ENCODE measurements at regions not wholly inside any gene's neighbourhood (a gene's known extent, or its start where the extent isn't known, plus 50 kb on each side); places are given as distances from the start of the nearest gene placed in this dataset.

DNA sequence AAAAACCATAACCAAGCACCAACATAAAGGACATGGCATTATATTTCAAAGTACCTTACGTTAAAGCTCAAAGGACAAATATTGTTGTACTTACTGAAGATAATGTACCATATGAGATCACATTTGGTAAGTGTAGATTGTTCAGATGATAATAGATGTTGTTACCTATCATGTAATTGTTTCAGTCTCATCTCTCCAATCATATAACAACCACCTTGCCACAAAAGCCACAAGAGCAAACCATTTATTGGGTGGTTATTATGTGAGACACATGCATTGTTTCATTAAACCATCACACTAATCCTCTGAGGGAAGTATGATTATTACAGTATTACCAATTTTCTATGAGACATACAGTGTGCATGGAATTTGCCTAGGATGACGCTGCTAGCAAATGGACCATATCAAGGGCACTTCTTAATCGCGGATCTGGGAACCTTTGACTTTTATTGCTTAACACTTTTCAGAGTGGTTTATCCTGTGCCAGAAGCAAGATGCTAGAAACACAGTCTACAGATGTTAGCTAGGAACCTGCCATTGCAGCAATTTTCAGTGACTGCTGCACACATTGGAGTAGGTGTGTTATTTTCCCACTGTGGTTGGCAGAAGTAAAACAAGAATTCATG is 149.8 kb upstream of the AKIRIN2 start:
- peak; percentile 60 for DNase-seq (ENCODE audit: low spot score)

GRCh38 chr6:87848616-87849015 is 146.6 kb upstream of the AKIRIN2 start:
- peak; percentile 72 for DNase-seq (ENCODE audit: low spot score)

- no peak for DNase-seq (ENCODE audit: low spot score)
These were observed 145.8 kb upstream of the AKIRIN2 start for GRCh38 chr6:87847830-87848210.

DNA sequence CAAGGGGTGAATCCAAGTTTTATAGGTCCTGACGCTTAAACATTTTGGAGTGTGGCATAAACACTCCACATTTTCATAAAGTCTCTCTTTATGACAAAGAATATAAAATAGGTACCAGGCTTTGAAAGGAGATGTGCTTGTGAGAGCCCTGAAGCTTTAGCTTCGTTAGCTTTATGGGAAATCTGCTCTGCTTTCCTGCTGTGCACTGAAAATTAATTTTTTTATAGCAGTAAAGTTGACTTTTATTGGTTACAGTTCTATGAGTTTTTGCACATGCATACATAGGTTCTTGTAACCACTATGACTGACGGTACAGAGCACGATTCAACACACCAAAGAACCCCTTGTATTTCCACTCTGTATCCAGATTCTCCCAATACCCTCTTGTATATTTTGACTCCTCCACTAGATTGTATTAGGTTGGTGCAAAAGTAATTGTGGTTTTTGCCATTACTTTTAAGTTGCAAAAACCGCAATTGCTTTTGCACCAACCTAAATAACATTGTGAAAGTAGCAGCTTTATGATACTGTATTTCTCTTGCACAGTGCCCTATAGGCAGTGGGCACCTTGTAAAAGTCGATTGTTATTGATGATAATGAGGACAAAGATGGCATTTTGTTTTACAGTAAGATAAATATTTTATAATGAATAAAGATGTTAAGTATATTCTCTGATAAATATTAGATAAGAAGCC is 145.2 kb upstream of the AKIRIN2 start:
- DNase-seq (ENCODE audit: low spot score) = no peak

DNA sequence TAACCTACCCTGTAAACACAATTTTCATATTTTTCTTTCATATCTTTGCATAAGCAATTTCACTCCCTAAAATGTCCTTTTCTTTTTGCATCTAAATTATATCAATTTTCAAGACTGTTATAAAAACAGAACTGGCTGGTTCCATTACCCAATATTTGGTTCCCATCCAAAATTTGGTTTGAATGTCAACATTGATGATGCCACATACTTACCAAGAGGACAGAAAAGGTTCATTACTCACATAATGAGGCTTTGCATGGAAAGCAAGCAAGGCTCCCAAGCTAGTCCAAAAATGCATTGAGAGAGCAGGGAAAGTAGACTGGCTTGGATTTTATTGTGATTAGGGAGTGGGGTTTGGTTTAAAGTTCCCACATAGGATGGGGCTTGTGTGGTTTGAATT is 144.4 kb upstream of the AKIRIN2 start:
- no peak for DNase-seq (ENCODE audit: low spot score)

GRCh38 chr6:87840324-87840723 is 138.3 kb upstream of the AKIRIN2 start:
- DNase-seq (ENCODE audit: low spot score) = no peak

GRCh38 chr6:87837876-87838275 is 135.8 kb upstream of the AKIRIN2 start:
- DNase-seq (ENCODE audit: low spot score) = no peak

- DNase-seq (ENCODE audit: low spot score) = no peak
These were observed 135.4 kb upstream of the AKIRIN2 start for GRCh38 chr6:87837444-87837843.

- DNase-seq (ENCODE audit: low spot score) = peak; percentile 69
These were observed 130.2 kb upstream of the AKIRIN2 start for GRCh38 chr6:87832025-87832825.

DNA sequence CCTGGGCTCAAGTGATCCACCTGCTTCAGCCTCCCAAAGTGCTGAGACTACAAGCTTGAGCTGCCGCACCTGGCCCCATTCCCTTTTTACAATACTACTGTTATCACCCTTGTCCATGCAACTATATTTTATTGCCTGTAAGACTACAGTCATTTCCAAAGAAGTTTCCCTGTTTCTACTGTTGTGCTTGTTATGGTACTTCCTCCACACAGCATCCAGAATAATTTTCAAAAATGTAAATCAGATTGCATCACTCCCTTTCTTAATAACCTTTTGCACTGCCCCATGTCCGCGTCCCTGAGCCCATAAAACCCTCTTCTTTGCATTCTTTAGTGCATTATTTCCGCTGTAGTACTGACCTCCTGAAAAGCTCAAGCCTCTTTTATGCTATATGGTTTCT is 128.9 kb upstream of the AKIRIN2 start:
- no peak for DNase-seq (ENCODE audit: low spot score)

GRCh38 chr6:87829622-87830121 is 127.6 kb upstream of the AKIRIN2 start:
- DNase-seq (ENCODE audit: low spot score) = no peak

GRCh38 chr6:87828044-87828443 is 126.0 kb upstream of the AKIRIN2 start:
- DNase-seq (ENCODE audit: low spot score) = no peak

- no peak for DNase-seq (ENCODE audit: low spot score)
These were observed 125.3 kb upstream of the AKIRIN2 start for GRCh38 chr6:87827346-87827745.

- no peak for DNase-seq (ENCODE audit: low spot score)
These were observed 124.4 kb upstream of the AKIRIN2 start for GRCh38 chr6:87826424-87826823.

DNA sequence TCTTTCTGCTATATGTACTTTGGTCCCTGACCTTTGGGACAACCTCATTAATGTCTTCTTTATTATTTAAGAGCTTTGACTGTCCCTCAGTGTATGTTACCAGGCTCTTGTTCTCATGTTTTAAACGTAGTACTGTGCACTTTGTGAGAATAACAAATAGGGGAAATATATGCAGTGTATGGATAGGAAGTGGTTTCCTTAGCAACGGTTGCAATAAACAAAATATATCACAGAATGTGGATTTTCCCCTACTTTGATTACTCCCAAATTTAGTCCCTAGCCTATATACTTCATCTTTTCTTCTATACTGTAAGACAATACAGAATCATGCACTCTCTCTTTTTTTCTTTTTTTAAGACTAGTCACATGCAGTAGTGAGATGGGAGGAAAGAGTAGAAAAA is 123.8 kb upstream of the AKIRIN2 start:
- peak; percentile 26 for DNase-seq (ENCODE audit: low spot score)

GRCh38 chr6:87824958-87825491 is 123.0 kb upstream of the AKIRIN2 start:
- DNase-seq (ENCODE audit: low spot score) = no peak

DNA sequence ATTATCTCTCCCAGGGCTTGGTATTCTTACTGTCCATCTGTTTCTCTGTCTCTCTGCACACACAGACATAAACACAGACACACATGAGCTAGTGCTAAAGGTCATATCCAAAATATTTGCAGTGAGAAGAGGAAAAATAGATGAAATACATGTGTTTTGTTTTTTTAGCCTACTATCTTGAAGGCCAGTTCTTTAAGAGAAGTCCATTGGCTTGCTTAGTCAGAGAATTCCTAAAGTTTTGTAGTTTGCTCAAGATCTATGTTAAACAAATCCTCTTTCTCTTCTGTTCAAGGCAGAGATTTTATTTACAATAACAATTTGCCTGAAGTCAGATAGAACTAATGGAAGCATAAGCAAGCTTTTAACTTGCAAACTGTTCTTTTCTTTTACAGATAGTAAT is 120.0 kb upstream of the AKIRIN2 start:
- DNase-seq (ENCODE audit: low spot score) = peak; percentile 75

GRCh38 chr6:87820343-87820984 is 118.4 kb upstream of the AKIRIN2 start:
- DNase-seq (ENCODE audit: low spot score) = no peak

- DNase-seq (ENCODE audit: low spot score) = peak; percentile 74
These were observed 115.2 kb upstream of the AKIRIN2 start for GRCh38 chr6:87817183-87817582.

- DNase-seq (ENCODE audit: low spot score) = no peak
These were observed 113.4 kb upstream of the AKIRIN2 start for GRCh38 chr6:87815449-87815848.

- DNase-seq (ENCODE audit: low spot score) = no peak
These were observed 106.1 kb upstream of the AKIRIN2 start for GRCh38 chr6:87808005-87808757.

Measured in umbilical cord (tissue), 1 donor.